ENCODE measurements at regions not wholly inside any gene's neighbourhood (a gene's known extent, or its start where the extent isn't known, plus 50 kb on each side); places are given as distances from the start of the nearest gene placed in this dataset.

DNA sequence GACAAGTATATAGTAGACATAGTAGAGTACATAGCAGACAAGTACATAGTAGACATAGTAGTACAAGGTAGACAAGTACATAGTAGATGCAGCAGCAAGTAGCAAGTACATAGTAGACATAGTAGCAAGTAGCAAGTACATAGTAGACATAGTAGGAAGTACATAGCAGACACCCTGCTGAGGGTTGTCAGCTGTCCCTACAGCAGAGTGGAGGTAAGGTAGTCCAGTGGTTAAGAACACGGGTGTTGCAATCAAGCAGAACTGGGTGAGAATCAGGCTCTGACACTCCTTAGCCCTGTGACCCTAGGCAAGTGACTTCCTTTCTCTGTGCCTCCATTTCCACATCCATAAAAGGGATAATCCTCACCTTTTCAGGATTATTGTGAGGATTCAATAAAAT is 94.7 kb downstream of the NOG start:
- Histone ChIP-seq H3K9me3 (ENCODE audit: control insufficient read depth in 2 of 2, low read length in 2 of 2) (no peaks in the 10 kb centered on the region), H3K4me1 (ENCODE audit: control insufficient read depth in 2 of 2, insufficient read depth in 2 of 2, low read length in 2 of 2) (no peaks in the 10 kb centered on the region), H3K27me3 (ENCODE audit: control insufficient read depth in 2 of 2, insufficient read depth in 2 of 2, low read length in 2 of 2) (peaks cover 3 to 6% of the 10 kb centered on the region in 2 donors), H3K27ac (ENCODE audit: low read depth in 2 of 2, low read length in 2 of 2) (no peak overlapping the region), H3K4me3 (ENCODE audit: low read length in 2 of 2) (no peak overlapping the region), H3K9ac (ENCODE audit: low read depth in 1 of 2, low read length in 2 of 2) (no peak overlapping the region), H3K36me3 (ENCODE audit: control insufficient read depth in 2 of 2, insufficient read depth in 2 of 2, low read length in 2 of 2) (no peaks in the 10 kb centered on the region)

- H3K27me3 ChIP-seq (ENCODE audit: control insufficient read depth in 2 of 2, insufficient read depth in 2 of 2, low read length in 2 of 2) = peaks cover 0 to 3% of the 10 kb centered on the region in 2 donors
- no peak overlapping the region for H3K4me3 ChIP-seq (ENCODE audit: low read length in 2 of 2)
- no peak overlapping the region for H3K9ac ChIP-seq (ENCODE audit: low read depth in 1 of 2, low read length in 2 of 2)
- no peak overlapping the region for H3K27ac ChIP-seq (ENCODE audit: low read depth in 2 of 2, low read length in 2 of 2)
- no peaks in the 10 kb centered on the region for H3K4me1 ChIP-seq (ENCODE audit: control insufficient read depth in 2 of 2, insufficient read depth in 2 of 2, low read length in 2 of 2)
- H3K36me3 ChIP-seq (ENCODE audit: control insufficient read depth in 2 of 2, insufficient read depth in 2 of 2, low read length in 2 of 2) = no peaks in the 10 kb centered on the region
- H3K9me3 ChIP-seq (ENCODE audit: control insufficient read depth in 2 of 2, low read length in 2 of 2) = no peaks in the 10 kb centered on the region
Measured at GRCh38 chr17:56690441-56691291, 97.2 kb downstream of the NOG start.

GRCh38 chr17:56694825-56695224 is 101.3 kb downstream of the NOG start:
- no peaks in the 10 kb centered on the region for H3K36me3 ChIP-seq (ENCODE audit: control insufficient read depth in 2 of 2, insufficient read depth in 2 of 2, low read length in 2 of 2)
- no peak overlapping the region for H3K4me3 ChIP-seq (ENCODE audit: low read length in 2 of 2)
- H3K27ac ChIP-seq (ENCODE audit: low read depth in 2 of 2, low read length in 2 of 2) = no peak overlapping the region
- no peak overlapping the region for H3K9ac ChIP-seq (ENCODE audit: low read depth in 1 of 2, low read length in 2 of 2)
- no peaks in the 10 kb centered on the region for H3K27me3 ChIP-seq (ENCODE audit: control insufficient read depth in 2 of 2, insufficient read depth in 2 of 2, low read length in 2 of 2)
- H3K4me1 ChIP-seq (ENCODE audit: control insufficient read depth in 2 of 2, insufficient read depth in 2 of 2, low read length in 2 of 2) = no peaks in the 10 kb centered on the region
- H3K9me3 ChIP-seq (ENCODE audit: control insufficient read depth in 2 of 2, low read length in 2 of 2) = no peaks in the 10 kb centered on the region

- Histone ChIP-seq H3K9me3 (ENCODE audit: control insufficient read depth in 2 of 2, low read length in 2 of 2) (no peaks in the 10 kb centered on the region), H3K9ac (ENCODE audit: low read depth in 1 of 2, low read length in 2 of 2) (no peak overlapping the region), H3K4me3 (ENCODE audit: low read length in 2 of 2) (no peak overlapping the region), H3K36me3 (ENCODE audit: control insufficient read depth in 2 of 2, insufficient read depth in 2 of 2, low read length in 2 of 2) (no peaks in the 10 kb centered on the region), H3K4me1 (ENCODE audit: control insufficient read depth in 2 of 2, insufficient read depth in 2 of 2, low read length in 2 of 2) (no peaks in the 10 kb centered on the region), H3K27me3 (ENCODE audit: control insufficient read depth in 2 of 2, insufficient read depth in 2 of 2, low read length in 2 of 2) (no peaks in the 10 kb centered on the region), H3K27ac (ENCODE audit: low read depth in 2 of 2, low read length in 2 of 2) (no peak overlapping the region)
Measured at GRCh38 chr17:56697190-56697589, 103.7 kb downstream of the NOG start.

DNA sequence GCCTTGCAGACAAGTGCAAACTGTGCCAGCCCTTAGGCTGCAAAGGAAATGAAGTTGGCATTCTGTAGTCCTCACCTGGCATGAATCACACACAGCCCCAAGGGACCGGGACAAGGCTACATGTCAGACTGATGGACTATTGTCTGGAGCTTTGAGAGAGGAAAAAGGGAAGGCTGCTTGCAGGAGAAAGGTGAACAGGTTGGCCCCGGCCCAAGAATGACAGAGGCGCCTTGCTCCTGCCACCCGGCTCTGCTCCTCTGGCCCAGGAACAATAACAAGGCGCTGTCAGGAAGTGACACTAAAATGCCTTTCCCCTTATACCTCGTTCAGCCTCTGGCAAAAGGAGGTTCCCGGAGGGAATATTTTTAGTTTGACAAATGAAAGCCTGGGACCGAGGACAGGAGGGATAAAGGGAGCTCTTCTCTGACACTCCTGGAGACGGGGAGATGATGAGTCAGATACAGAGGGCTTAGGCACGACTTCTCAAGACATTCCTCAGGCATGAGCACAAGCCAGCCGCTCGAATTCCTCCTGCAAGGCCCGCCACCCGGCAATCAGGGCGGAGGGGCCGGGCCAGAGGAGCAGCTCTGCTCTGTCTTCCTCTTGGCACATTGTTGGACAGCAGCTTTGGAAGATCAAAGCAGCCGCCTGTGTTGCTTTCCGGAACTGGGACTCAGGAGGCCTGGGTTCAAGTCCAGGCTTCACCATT is 105.8 kb downstream of the NOG start:
- Histone ChIP-seq H3K36me3 (ENCODE audit: control insufficient read depth in 2 of 2, insufficient read depth in 2 of 2, low read length in 2 of 2) (no peaks in the 10 kb centered on the region), H3K4me1 (ENCODE audit: control insufficient read depth in 2 of 2, insufficient read depth in 2 of 2, low read length in 2 of 2) (no peaks in the 10 kb centered on the region), H3K4me3 (ENCODE audit: low read length in 2 of 2) (no peak overlapping the region), H3K27me3 (ENCODE audit: control insufficient read depth in 2 of 2, insufficient read depth in 2 of 2, low read length in 2 of 2) (no peaks in the 10 kb centered on the region), H3K9ac (ENCODE audit: low read depth in 1 of 2, low read length in 2 of 2) (no peak overlapping the region), H3K27ac (ENCODE audit: low read depth in 2 of 2, low read length in 2 of 2) (no peak overlapping the region), H3K9me3 (ENCODE audit: control insufficient read depth in 2 of 2, low read length in 2 of 2) (no peaks in the 10 kb centered on the region)

DNA sequence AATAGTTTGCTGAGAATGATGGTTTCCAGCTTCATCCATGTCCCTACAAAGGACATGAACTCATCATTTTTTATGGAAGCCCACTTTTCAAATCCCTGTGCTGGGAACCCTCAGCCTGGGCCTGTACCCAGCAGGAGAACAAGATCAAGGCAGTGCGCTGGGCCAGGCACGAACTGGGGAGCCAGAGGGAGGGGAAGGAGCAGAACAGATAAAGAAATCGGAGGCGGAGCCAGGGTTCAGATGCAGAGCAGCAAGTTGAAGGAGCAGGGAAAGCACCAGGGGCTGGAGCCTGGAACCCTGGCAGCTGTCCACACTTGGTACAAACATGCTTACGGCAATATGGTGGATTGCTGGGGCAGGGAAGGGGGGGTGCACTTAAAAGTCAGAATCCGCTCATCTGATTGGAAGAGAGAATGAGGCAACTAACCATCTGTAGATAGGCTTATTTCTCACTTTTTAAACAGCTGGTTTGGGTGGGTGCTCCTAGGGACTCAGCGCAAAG is 107.5 kb downstream of the NOG start:
- Histone ChIP-seq H3K9me3 (ENCODE audit: control insufficient read depth in 2 of 2, low read length in 2 of 2) (no peaks in the 10 kb centered on the region), H3K9ac (ENCODE audit: low read depth in 1 of 2, low read length in 2 of 2) (no peak overlapping the region), H3K27me3 (ENCODE audit: control insufficient read depth in 2 of 2, insufficient read depth in 2 of 2, low read length in 2 of 2) (no peaks in the 10 kb centered on the region), H3K27ac (ENCODE audit: low read depth in 2 of 2, low read length in 2 of 2) (no peak overlapping the region), H3K36me3 (ENCODE audit: control insufficient read depth in 2 of 2, insufficient read depth in 2 of 2, low read length in 2 of 2) (no peaks in the 10 kb centered on the region), H3K4me3 (ENCODE audit: low read length in 2 of 2) (no peak overlapping the region), H3K4me1 (ENCODE audit: control insufficient read depth in 2 of 2, insufficient read depth in 2 of 2, low read length in 2 of 2) (no peaks in the 10 kb centered on the region)

- no peak overlapping the region for H3K27ac ChIP-seq (ENCODE audit: low read depth in 2 of 2, low read length in 2 of 2)
- H3K36me3 ChIP-seq (ENCODE audit: control insufficient read depth in 2 of 2, insufficient read depth in 2 of 2, low read length in 2 of 2) = no peaks in the 10 kb centered on the region
- no peak overlapping the region for H3K9ac ChIP-seq (ENCODE audit: low read depth in 1 of 2, low read length in 2 of 2)
- H3K27me3 ChIP-seq (ENCODE audit: control insufficient read depth in 2 of 2, insufficient read depth in 2 of 2, low read length in 2 of 2) = no peaks in the 10 kb centered on the region
- H3K4me3 ChIP-seq (ENCODE audit: low read length in 2 of 2) = no peak overlapping the region
- no peaks in the 10 kb centered on the region for H3K4me1 ChIP-seq (ENCODE audit: control insufficient read depth in 2 of 2, insufficient read depth in 2 of 2, low read length in 2 of 2)
- H3K9me3 ChIP-seq (ENCODE audit: control insufficient read depth in 2 of 2, low read length in 2 of 2) = no peaks in the 10 kb centered on the region
Measured at GRCh38 chr17:56707312-56708219, 114.1 kb downstream of the NOG start.

DNA sequence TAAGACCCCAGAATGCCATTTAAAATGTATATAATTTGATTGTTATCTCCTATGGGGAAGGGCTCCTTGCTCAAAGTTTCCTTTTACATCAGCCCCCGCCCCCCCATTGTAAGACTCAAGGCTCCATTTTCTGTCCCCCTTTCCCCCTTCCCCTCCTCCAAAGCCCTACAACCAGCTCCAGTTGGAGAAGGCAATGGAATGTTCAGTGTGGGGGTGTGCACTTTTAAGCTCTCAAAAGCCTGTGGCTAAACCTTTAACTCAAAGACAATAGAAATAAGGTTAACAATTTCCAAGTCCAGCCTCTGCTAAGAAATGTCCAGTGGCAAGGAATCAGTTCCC is 114.7 kb downstream of the NOG start:
- Histone ChIP-seq H3K9me3 (ENCODE audit: control insufficient read depth in 2 of 2, low read length in 2 of 2) (no peaks in the 10 kb centered on the region), H3K27ac (ENCODE audit: low read depth in 2 of 2, low read length in 2 of 2) (no peak overlapping the region), H3K27me3 (ENCODE audit: control insufficient read depth in 2 of 2, insufficient read depth in 2 of 2, low read length in 2 of 2) (no peaks in the 10 kb centered on the region)

DNA sequence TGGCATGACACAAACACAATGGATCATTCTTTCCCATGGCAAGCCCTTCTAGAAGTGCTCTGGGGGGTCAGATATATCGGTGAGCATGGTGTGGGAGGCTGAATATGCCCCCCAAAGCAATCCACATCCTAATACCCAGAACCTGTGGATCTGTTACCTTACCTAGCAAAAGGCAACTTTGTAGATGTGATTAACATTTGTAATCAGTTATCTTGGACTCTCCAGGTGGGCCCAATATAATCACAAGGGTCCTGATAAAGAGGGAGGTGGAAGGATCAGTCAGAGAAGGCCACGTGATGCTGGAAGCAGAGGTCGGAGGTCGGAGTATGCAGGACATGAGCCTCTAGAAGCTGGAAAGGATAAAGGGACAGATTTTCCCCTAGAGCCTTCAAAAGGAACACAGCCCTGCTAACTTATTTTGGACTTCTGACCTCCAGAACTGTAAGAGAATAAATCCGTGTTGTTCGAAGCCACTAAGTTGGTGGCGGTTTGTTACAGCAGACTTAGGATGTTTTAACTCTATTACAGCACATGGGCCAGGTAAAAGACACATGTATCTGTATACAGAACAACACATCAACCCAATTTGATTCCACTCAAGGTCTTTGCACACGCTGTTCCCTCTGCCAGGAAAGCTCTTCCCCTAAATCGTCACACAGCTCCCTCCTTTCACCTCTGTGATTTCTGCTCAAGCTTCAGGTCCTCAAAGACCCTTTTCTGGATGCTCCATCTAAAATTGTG is 115.3 kb downstream of the NOG start:
- Histone ChIP-seq H3K36me3 (ENCODE audit: control insufficient read depth in 2 of 2, insufficient read depth in 2 of 2, low read length in 2 of 2) (no peaks in the 10 kb centered on the region), H3K9me3 (ENCODE audit: control insufficient read depth in 2 of 2, low read length in 2 of 2) (no peaks in the 10 kb centered on the region)

More for the DNA sequence above, 114.7 kb downstream of the NOG start:
- Histone ChIP-seq H3K4me1 (ENCODE audit: control insufficient read depth in 2 of 2, insufficient read depth in 2 of 2, low read length in 2 of 2) (no peaks in the 10 kb centered on the region), H3K36me3 (ENCODE audit: control insufficient read depth in 2 of 2, insufficient read depth in 2 of 2, low read length in 2 of 2) (no peaks in the 10 kb centered on the region), H3K4me3 (ENCODE audit: low read length in 2 of 2) (no peak overlapping the region), H3K9ac (ENCODE audit: low read depth in 1 of 2, low read length in 2 of 2) (no peak overlapping the region)

More for the DNA sequence above, 115.3 kb downstream of the NOG start:
- Histone ChIP-seq H3K9ac (ENCODE audit: low read depth in 1 of 2, low read length in 2 of 2) (no peak overlapping the region), H3K4me3 (ENCODE audit: low read length in 2 of 2) (no peak overlapping the region), H3K27me3 (ENCODE audit: control insufficient read depth in 2 of 2, insufficient read depth in 2 of 2, low read length in 2 of 2) (no peaks in the 10 kb centered on the region), H3K4me1 (ENCODE audit: control insufficient read depth in 2 of 2, insufficient read depth in 2 of 2, low read length in 2 of 2) (no peaks in the 10 kb centered on the region), H3K27ac (ENCODE audit: low read depth in 2 of 2, low read length in 2 of 2) (no peak overlapping the region)
